Stimulated activated CD4-positive, alpha-beta T cell treated with anti-CD3 and anti-CD28 coated beads, Interleukin-2, amount 100 ng/mL, for 4 hours (primary cell): ENCODE measurements at regions not wholly inside any gene's neighbourhood (a gene's known extent, or its start where the extent isn't known, plus 50 kb on each side); places are given as distances from the start of the nearest gene placed in this dataset.
"Not testable (repeated sequence)": the region's sequence is repeated elsewhere in the genome, so short reads cannot be mapped to it uniquely, and the experiment has no call there.

ENCODE experiments used
- DNase-seq: peaks from one replicate; pipeline ENCODE4 v3.0.0-alpha.2; 2020; ENCODE audit warnings: low read depth

DNA sequence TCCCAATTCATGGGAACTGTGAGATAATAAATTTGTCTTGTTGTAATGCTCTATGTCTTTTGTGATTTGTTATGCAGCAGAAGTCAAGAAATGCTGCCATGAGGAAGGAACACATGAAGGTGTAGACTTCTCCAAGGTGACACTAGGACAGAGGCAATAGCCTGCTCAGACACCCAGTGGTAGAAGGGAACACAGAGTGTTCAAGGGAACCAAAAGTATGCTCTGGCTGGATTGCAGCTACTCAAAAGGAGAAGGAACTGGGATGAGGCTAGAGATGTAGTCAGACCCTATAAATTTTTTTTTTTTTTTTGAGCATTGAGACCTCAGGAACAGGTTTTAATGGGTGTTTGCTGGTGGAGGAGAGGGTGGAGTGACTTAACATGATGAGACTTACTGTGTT lies 232.5 kb downstream of the PARP8 start:
- DNase-seq = no peak

DNA sequence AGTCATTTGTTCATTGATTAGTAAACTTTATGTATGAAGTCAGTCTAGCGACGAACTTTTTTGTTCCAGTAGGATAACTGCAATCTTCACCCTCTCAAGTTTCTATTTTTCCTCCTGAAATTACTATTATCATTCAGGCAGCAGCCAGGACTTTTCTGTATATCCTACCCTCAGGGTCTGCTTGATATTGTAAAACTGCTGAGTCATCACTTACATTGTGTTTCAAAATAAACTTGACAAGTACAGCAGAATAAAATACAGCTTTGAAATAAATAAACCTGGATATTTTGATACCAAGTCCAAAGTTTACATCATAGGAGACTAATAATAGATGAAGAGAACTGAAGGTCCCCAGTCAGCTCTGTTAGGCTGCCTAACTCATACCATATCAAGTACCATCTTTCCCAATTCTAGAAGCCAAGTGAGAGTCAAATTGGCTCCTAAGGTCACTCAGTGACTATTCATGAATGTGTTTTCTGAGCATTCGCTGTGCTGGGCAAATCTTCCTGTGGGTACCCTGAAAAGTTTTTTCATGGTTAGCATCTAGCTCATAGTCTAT lies 234.6 kb downstream of the PARP8 start:
- no peak for DNase-seq

DNA sequence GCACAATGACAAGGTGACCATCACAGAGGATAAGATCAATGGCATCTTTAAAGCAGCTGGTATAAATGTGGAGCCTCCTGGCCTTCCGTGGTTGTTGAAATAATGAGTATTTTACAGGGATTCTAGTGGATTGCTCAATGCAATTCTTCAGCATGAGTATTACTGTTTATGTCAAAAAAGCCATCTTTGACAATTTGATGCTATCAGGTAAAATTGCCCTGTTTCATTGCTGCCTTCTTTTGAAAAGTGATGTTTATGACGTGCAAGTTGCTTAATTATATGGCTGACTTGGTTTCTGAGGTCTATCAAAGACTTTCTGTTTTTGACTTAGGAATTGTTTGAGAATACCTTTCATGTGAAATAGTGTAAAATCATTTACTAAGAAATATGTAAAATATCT lies 237.2 kb downstream of the PARP8 start:
- DNase-seq = no peak

DNA sequence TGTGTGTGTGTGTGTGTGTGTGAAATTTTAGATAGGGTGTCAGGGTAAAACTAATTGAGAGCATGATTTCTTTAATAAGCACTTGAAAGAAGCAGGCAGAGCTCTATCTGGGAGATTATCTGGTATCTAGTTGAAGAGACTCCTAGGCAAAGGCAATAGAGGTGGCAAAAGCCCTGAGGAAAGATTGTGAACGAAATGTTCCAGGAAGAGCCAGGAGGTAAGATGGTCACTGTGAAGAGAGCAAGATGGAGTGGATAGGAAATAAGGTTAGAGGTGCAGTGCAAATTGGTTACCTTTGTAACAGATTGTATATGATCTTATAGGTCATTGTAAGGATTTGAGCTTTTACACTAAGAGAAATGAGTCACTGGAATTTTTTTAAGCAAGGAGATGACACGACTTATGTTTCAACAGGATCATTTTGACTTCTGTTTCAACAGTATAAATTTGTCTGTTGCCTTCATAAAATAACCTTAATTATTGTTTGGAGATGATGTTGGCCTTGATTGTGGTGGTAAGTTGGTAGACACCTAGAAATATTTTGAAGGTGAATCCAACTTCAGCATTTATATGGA lies 239.6 kb downstream of the PARP8 start:
- no peak for DNase-seq

DNA sequence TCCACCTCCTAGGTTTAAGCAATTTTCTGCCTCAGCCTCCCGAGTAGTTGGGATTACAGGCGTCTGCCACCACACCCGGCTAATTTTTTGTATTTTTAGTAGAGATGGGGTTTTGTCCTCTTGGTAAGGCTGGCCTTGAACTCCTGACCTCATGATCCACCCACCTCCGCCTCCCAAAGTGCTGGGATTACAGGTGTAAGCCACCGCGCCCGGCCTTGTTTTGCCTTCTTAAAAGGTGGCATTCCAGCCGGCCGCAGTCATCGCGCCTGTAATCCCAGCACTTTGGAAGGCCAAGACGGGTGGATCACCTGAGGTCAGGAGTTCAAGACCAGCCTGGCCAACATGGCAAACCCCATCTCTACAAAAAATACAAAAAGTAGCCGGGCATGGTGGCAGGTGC lies 253.7 kb downstream of the PARP8 start:
- not testable (repeated sequence) for DNase-seq

DNA sequence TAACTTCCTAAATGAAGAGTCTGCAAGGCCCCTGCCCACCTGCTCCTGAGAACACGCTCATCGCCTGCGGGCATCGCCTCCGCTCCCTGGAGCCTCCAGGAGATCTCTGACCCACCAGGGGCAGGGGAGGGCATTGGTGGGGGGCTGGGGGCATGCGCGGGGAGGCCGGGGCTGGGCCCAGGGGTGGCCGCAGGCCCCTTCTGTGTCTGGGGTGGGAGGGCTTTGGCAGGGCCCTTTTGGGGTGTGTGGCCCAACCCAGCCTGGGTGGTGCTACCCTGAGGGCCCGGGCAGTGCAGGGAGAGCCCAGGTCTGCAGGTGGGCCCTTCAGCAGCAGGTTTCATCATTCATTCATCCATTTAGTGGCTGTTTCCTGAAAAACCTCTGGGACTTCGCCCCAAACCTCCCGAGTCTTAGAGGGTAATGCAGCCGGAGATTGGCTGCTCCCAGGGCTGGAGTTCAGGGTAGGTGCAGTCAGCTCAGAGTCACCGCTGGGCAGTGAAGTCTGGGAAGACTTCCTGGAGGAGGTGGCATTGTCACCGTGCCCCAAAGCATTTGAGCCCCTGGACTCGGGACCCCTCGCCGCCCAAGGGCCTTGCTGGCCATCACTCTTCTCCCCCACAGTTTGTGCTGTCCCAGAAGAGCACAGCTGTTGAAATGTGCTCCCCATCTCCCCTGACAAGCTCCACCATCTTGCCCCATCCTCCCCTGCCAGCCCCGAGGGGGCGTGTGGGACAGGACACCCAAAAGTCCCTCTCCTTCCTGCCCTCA lies 255.1 kb downstream of the PARP8 start:
- DNase-seq = no peak

DNA sequence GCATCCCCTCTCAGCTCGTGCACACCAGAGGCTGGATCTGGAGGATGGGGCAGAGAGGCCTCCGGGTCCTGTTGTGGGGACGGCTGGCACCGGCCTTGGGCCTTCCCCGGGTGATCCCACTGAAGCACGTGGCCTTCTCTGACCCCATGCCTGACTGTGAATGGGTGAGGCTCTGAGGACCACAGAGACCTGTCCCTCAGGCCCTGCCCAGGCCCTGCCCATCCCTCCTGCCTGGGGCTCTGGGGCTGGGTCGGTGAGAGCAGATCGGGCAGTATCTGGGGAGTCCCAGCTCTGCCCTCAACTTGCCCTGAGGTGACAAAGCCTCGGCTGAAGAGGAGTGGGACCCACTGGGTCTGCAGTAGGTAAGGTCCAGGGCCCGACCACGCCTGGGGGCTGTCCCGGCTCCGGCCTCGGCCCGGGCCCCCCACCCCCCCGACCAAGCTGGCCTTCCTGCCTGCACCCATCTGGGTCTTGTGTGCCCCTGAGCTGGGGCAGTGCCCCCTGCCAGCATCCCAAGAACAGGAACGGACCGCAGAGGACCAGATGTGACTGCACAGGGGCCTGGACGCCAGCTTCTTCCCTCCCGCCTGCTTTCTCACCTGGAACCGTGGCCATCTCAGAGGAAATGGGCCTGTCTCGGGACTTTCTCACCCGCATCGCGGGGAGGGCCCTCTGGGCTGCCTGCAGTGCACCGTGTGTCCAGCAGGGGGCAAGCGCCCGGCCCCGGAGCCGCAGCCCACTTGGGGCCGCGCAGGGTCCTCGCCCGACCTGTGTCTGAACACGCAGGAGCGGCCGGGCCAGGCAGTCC lies 255.9 kb downstream of the PARP8 start:
- DNase-seq = not testable (repeated sequence)

DNA sequence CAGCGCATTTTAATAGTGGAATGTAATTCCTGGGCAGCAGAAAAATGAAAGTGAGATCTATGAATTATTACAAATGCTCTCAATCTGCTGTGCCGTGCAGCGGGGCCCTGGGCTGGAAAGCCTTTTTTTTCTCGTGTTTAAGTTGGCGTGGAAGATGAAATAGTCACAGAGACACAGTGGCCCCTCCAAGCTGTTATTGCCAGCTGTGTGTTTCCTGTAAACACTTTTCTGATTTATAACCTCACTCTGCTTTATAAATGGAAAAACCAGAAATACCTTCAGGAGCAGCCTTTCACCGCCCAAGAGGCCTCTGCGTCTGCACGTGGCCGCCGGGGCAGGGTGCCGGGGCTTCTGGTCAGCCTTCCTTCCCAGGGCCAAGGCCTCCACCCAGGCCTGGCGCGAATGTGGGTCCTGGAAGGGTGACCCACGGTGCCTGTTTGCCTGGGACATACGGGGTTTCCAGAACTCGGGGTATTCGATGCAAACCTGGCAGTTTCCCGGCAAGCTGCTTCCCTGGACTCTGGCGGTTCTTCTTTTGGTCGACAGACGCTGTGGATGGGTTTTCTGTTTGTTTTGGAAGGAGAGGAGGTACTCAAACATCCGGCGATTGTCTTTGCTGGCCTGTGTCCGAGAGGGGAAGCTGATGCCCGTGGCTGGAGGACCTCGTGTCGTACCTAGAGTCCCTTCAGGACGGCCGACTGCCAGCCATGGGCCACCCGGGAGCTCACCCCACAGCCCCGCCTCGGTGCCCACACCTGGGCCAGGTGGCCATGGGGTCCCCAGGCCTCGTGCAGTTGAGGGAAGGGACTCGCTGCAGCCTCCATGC lies 256.7 kb downstream of the PARP8 start:
- DNase-seq = no peak

DNA sequence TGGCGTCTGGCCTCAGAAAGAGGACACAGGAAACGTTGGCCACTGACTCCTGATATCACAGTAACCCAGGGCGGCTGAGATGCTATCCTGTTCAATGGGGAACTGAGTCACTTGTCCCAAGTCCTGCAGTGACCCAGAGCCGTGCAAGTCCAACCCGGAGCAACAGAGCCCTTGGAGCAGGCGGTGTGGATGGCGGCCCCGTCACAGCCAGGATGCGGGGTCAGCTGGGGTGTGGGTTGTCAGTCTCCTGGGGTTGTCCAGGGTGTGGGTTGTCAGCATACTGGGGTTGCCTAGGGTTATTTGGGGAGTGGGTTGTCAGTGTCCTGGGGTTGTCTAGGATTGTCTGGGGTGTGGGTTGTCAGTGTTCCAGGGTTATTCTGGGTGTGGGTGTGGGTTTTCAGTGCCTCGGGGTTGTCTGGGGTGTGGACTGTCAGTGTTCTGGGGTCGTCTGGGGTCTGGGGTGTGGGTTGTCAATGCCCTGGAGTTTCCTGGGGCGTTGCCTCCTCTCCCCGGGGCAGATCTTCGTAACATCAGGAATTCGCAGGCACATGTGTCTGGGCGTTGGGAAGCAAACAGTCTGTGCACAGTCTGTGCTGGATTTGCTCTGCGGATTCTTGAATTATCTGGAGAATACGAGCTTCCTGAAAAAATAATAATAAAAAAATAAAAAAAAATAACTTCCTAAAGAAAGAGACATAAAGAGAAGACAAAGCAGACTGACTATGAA lies 257.5 kb downstream of the PARP8 start:
- DNase-seq = no peak

DNA sequence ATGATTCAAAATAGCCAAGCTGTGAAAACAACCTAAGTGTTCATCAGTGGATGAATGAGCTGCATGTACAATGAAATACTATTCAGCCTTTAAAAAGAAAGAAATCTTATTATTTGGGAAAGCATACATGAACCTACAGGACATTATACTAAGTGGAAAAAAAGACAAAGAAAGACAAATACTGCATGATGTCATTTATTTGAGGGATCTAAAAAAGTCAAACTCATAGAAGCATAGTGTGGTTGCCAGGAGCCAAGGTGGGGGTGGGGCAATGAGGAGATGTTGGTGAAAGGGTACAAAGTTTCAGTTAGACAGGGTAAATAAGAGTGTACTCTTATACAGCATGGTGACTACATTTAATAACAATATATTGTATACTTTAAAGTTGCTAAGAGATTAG lies 261.5 kb downstream of the PARP8 start:
- no peak for DNase-seq

DNA sequence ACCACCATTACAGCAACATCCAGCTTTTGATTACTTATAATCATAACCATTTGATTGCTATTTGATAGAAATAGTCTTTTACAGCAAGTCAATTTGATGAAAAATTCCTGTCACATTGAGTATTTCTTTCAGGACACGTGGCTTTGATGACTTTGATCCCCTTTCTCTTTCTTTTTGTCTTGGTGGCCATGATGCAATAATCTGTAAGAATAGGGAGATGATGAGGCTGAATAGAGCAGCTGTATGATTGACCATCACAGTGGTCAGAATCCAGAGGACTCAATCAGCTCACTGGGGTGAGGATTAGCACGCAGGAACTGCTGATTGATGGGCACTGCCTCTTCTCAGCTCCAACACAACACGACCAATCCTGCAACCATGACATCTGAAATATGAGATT lies 262.7 kb downstream of the PARP8 start:
- DNase-seq = no peak

DNA sequence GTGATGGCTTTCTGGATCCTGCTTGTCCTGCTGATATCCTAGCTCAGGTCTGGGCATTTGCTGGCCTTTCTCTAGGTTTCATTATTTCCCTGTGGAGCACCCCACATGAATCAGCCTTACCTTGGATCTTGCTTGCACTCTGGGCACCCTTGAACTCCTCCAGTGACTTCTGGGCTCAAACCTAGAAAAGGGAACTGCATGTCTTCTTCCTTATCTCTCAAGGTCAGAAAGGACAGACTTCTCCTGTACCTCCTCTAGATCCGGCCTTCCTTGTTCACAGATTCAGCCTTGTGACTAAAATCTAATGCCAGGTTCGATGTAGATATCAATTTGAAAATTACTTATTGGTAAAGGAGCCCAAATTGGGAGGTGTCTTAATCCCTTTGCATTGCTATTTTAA lies 267.9 kb downstream of the PARP8 start:
- no peak for DNase-seq

DNA sequence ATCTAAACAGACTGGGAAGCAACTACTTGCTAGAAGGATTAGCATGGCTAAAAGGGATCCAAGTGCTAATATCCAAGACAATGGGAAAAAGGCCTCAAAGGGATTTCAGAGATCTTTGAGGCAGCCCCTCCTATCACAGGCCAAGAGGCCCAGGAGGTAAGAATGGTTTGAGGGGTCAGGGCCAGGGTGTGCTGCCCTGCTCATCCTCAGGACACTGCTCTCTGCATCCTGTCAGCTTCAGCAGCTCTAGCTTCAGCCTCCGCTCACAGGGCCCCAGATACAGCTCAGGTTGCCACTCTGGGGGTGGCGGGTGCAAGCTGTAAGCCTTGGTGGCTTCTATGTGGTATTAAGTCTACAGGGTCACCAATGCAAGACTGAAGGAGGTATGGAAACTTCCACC lies 278.7 kb downstream of the PARP8 start:
- DNase-seq = no peak

DNA sequence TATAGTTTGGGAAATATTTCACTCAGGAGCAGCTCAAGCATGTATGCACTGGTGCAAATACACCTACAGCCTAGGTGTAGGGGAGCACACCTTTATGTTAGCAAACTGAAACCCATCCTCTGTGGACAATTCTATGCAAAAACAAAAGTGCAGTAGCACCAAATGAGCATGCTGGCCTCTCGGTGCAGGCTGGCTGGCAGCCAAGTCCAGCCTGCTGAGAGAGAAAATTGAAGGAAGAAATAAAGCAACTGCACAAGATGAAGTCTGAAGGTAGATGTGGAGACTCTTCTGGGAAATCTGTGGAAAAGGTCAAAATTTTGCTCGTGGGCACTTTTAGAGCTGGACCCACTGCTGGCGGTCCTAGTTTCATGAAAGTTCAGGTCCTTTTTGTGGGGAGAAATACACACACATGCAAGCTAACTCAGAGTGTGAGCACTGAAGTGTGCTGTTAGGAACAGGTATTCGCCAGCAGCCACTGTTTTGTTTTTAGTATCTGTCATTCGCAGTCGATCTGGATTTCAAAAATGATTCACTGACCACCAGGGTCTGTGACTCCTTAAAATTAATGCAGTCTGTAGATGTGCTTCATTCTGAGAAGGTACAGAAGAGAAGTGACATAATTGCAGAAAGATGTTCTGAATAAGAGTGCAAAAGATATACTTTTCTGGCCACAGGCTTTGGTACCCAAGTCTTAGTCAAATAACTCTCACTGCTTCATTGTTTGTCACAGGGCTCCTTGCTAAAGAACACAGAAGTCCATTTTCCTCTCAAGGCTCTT lies 281.7 kb downstream of the PARP8 start:
- no peak for DNase-seq

DNA sequence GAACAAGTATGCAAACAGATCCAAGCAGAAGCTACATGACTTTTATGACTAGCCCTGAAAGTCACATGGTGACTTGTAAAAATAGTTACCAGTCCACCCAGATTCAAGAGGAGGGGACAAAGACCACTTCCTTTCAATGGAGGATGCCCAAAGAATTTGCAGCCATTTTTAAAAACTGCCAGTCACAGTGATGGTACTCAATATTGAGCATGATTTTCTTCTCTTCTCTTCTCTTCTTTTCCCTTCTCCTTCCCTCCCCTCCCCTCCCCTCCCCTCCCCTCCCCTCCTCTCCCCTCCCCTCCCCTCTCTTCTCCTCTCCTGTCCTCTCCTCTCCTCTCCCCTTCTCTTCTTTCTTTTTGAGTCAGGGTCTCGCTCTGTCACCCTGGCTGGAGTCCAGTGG lies 286.9 kb downstream of the PARP8 start:
- DNase-seq = no peak

DNA sequence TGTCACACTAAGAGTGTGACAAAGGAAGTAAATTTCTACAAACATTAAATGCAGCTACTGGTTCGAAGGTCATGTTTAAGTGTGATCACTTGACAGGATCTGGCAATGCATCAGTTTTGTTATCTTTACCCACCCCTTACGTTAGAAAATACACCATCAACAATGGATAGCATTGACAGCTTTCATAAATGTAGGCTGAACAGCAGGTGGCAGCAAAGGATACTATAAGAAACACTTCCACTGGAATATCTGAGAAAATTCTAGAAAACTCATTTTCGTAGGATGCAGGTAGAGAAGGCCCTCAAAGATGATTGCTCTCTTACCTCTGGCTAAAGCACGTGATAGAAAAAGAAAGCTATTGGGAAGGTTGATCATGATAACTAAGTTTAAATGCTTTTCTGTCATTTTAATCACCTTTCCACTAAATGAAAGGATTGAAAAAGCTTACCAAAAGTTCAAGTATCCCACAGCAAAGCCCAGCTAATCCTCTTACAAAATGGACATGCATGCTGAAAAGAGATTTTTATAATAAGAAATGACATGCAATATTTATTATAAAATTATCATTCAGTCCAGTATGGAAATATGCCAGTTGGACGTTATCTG lies 292.5 kb downstream of the PARP8 start:
- DNase-seq = peak; percentile 10

DNA sequence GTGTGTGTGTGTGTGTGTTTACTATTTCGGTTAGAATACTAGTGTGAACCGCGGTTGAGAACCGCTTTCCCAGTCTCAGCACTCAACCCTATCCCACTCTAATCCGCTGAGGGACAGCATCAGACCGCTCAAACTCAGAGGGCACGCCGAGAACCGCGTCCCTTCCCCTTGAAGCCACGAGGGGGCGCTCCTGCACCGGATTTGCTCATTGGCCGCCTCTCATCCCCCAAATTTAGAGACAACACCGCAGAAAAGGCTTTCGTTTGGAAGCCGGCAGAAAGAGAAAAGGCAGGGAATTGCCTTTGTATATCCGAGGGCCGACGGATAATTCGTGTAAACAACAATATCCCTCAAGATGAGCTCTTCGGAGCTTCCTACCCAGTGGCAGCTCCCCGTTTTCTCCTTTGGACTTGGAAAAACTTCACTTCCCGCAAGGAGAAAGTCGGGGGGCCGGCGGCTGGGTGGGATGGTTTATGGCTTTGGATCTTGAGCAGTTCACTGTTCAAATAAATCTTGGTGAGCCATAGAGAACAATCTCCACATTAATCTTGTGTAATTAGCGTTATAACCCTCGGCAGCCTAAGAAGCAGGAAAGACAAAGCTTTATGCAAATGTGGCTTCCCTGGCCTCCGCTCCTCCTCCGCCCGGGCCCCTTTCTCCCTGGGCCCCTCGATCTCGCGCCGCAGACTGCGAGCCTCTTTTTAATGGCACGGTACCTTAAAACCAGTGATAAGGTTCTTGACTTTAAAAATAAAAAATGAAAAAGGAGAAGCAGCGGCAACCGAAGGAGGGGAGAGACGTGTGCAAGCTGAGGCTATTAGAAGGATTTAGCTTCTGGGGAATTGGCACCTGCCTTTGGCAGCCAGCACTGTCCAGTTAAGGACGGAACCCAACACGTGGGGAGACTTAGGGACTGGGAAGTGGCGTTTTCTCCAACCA lies 296.8 kb downstream of the PARP8 start:
- peak; percentile 31 for DNase-seq

DNA sequence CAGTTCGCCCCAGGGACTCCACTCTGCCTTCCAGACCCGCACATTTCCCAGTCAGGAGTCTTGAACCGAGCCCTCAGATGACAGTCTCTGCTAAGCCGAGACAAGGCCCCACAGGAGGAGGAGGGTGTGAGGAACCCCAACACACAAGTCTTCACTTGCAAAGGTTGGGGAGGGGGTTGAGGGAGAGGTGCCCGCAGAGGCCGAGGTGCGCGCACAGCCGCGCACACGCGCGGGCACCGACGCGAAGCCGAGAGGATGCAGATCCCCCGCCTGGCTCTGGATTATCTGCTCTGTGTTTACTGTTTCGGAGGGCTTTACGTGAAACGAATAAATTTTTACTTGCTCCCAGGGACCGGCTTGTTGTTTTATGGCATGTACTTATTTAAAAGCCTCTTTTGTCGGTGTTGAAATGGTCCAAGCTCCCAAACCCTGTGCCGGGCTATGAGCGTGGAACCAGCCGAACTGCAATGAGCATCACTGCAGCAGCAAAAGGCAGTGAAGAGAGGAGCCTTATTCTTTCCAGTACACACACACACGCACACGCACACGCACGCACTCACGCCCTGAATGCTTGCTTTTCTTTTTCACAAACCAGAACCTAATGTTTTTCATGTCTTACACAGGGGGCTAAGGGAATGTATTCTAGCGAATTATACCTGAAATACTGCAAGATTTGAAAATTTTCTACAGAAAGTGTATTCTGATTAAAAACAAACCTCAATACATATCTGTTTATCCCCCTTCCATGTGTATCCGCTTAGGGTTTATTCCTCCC lies 297.7 kb downstream of the PARP8 start:
- no peak for DNase-seq
